Esophagus (tissue), 2 donors: ENCODE measurements at regions not wholly inside any gene's neighbourhood (a gene's known extent, or its start where the extent isn't known, plus 50 kb on each side); places are given as distances from the start of the nearest gene placed in this dataset.

Experiments
- H3K27ac ChIP-seq, 2 donors: one replicate each; pipeline ENCODE4 v1.5.1; 2013; ENCODE audit warnings: low read depth in 2 of 2, mild to moderate bottlenecking in 2 of 2, inconsistent platforms in 1 of 2, low read length in 1 of 2, moderate library complexity in 1 of 2
- H3K27me3 ChIP-seq, 2 donors: one replicate each; pipeline ENCODE4 v1.6.1; 2013; ENCODE audit warnings: low read length in 2 of 2, control low read depth in 1 of 2, mild to moderate bottlenecking in 1 of 2; ENCODE audit not compliant: insufficient read depth in 2 of 2, control insufficient read depth in 1 of 2
- H3K36me3 ChIP-seq, 2 donors: one replicate each; pipeline ENCODE4 v1.6.1; 2013; ENCODE audit warnings: low read length in 1 of 2; ENCODE audit not compliant: control insufficient read depth in 2 of 2, insufficient read depth in 2 of 2
- H3K4me1 ChIP-seq, 2 donors: one replicate each; pipeline ENCODE4 v1.6.1; 2013; ENCODE audit warnings: low read length in 1 of 2; ENCODE audit not compliant: control insufficient read depth in 2 of 2, insufficient read depth in 2 of 2
- H3K4me3 ChIP-seq, 2 donors: one replicate each; pipeline ENCODE4 v1.5.1; 2013; ENCODE audit warnings: low read length in 2 of 2, mild to moderate bottlenecking in 2 of 2, low read depth in 1 of 2, moderate library complexity in 1 of 2
- H3K9me3 ChIP-seq, 2 donors: one replicate each; pipeline ENCODE4 v1.6.1; 2013; ENCODE audit warnings: mild to moderate bottlenecking in 2 of 2, low read depth in 1 of 2, low read length in 1 of 2, moderate library complexity in 1 of 2; ENCODE audit not compliant: control insufficient read depth in 2 of 2, insufficient read depth in 1 of 2
- WGBS, 2 donors: extraction: QIAGEN DNeasy Blood & Tissue Kit; methylation state at CpG; one replicate each; pipeline ENCODE4 v1.1.7; 2013; 5-methylcytosine and 5-hydroxymethylcytosine counted together
- donor health status: healthy with polysubstance abuse.
- donor health status: Bipolar disorder and iron deficiency.

GRCh38 chr1:232682248-232682647, 52.3 kb upstream of the SIPA1L2 start:
- Histone ChIP-seq H3K4me3 (no peak overlapping the region), H3K27ac (no peak overlapping the region), H3K36me3 (no peaks in the 10 kb centered on the region), H3K4me1 (no peaks in the 10 kb centered on the region), H3K9me3 (no peaks in the 10 kb centered on the region), H3K27me3 (no peaks in the 10 kb centered on the region)
- 54 to 83% methylated on average over 4 of the region's 4 CpGs for WGBS, 2 donors

GRCh38 chr1:232684371-232685105, 54.6 kb upstream of the SIPA1L2 start:
- WGBS, 2 donors, result 70 to 73% methylated on average over 3 of the region's 3 CpGs
- H3K27ac ChIP-seq, result no peak overlapping the region
- no peaks in the 10 kb centered on the region for H3K9me3 ChIP-seq
- no peaks in the 10 kb centered on the region for H3K27me3 ChIP-seq
- H3K36me3 ChIP-seq, result no peaks in the 10 kb centered on the region
- no peak overlapping the region for H3K4me3 ChIP-seq
- no peaks in the 10 kb centered on the region for H3K4me1 ChIP-seq

GRCh38 chr1:232686346-232686745, 56.4 kb upstream of the SIPA1L2 start:
- WGBS, 2 donors, result 55 to 69% methylated on average over 4 of the region's 4 CpGs
- no peaks in the 10 kb centered on the region for H3K9me3 ChIP-seq
- no peak overlapping the region for H3K4me3 ChIP-seq
- H3K27me3 ChIP-seq, result no peaks in the 10 kb centered on the region
- H3K4me1 ChIP-seq, result no peaks in the 10 kb centered on the region
- no peak overlapping the region for H3K27ac ChIP-seq
- no peaks in the 10 kb centered on the region for H3K36me3 ChIP-seq

GRCh38 chr1:232687304-232687703, 57.4 kb upstream of the SIPA1L2 start:
- Histone ChIP-seq H3K27ac (no peak overlapping the region), H3K9me3 (no peaks in the 10 kb centered on the region), H3K36me3 (no peaks in the 10 kb centered on the region), H3K4me3 (no peak overlapping the region), H3K27me3 (no peaks in the 10 kb centered on the region), H3K4me1 (no peaks in the 10 kb centered on the region)
- 82 to 86% methylated on average over 6 of the region's 6 CpGs for WGBS, 2 donors

- no peaks in the 10 kb centered on the region for H3K9me3 ChIP-seq
- 88 to 90% methylated on average over 5 of the region's 5 CpGs for WGBS, 2 donors
- no peak overlapping the region for H3K27ac ChIP-seq
- H3K27me3 ChIP-seq, result no peaks in the 10 kb centered on the region
- H3K4me3 ChIP-seq, result no peak overlapping the region
- H3K36me3 ChIP-seq, result no peaks in the 10 kb centered on the region
- no peaks in the 10 kb centered on the region for H3K4me1 ChIP-seq
These were observed 57.8 kb upstream of the SIPA1L2 start for GRCh38 chr1:232687728-232688127.

GRCh38 chr1:232688398-232688797, 58.5 kb upstream of the SIPA1L2 start:
- H3K27ac ChIP-seq, result no peak overlapping the region
- WGBS, 2 donors, result 59 to 89% methylated on average over 2 of the region's 2 CpGs
- H3K4me1 ChIP-seq, result no peaks in the 10 kb centered on the region
- no peak overlapping the region for H3K4me3 ChIP-seq
- no peaks in the 10 kb centered on the region for H3K27me3 ChIP-seq
- no peaks in the 10 kb centered on the region for H3K36me3 ChIP-seq
- H3K9me3 ChIP-seq, result no peaks in the 10 kb centered on the region

GRCh38 chr1:232689711-232690110, 59.8 kb upstream of the SIPA1L2 start:
- WGBS, 2 donors, result 65 to 88% methylated on average over 3 of the region's 3 CpGs
- H3K4me3 ChIP-seq, result no peak overlapping the region
- H3K27ac ChIP-seq, result no peak overlapping the region
- H3K4me1 ChIP-seq, result no peaks in the 10 kb centered on the region
- no peaks in the 10 kb centered on the region for H3K36me3 ChIP-seq
- H3K9me3 ChIP-seq, result no peaks in the 10 kb centered on the region
- no peaks in the 10 kb centered on the region for H3K27me3 ChIP-seq

- no peak overlapping the region for H3K27ac ChIP-seq
These were observed 60.5 kb upstream of the SIPA1L2 start for GRCh38 chr1:232690285-232690935.

GRCh38 chr1:232694475-232694874, 64.5 kb upstream of the SIPA1L2 start:
- Histone ChIP-seq H3K4me3 (no peak overlapping the region), H3K9me3 (no peaks in the 10 kb centered on the region), H3K36me3 (no peaks in the 10 kb centered on the region), H3K27ac (no peak overlapping the region), H3K4me1 (peaks cover 0 to 7% of the 10 kb centered on the region in 2 donors), H3K27me3 (no peaks in the 10 kb centered on the region)
- 89 to 92% methylated on average over 10 of the region's 10 CpGs for WGBS, 2 donors

More at GRCh38 chr1:232690285-232690935, 60.5 kb upstream of the SIPA1L2 start:
- Histone ChIP-seq H3K36me3 (no peaks in the 10 kb centered on the region), H3K4me1 (no peaks in the 10 kb centered on the region), H3K4me3 (no peak overlapping the region), H3K9me3 (no peaks in the 10 kb centered on the region), H3K27me3 (no peaks in the 10 kb centered on the region)
- WGBS, 2 donors, result 70 to 75% methylated on average over 8 of the region's 8 CpGs
